GM19397 (cell line): ENCODE measurements at regions not wholly inside any gene's neighbourhood (a gene's known extent, or its start where the extent isn't known, plus 50 kb on each side); places are given as distances from the start of the nearest gene placed in this dataset.

Experiments
- ATAC-seq: cut with Tn5 transposase; IDR thresholded peaks from one replicate; pipeline ENCODE4 v1.9.1; 2021; ENCODE audit warnings: mild to moderate bottlenecking, moderate library complexity; ENCODE audit not compliant: unreplicated experiment

DNA sequence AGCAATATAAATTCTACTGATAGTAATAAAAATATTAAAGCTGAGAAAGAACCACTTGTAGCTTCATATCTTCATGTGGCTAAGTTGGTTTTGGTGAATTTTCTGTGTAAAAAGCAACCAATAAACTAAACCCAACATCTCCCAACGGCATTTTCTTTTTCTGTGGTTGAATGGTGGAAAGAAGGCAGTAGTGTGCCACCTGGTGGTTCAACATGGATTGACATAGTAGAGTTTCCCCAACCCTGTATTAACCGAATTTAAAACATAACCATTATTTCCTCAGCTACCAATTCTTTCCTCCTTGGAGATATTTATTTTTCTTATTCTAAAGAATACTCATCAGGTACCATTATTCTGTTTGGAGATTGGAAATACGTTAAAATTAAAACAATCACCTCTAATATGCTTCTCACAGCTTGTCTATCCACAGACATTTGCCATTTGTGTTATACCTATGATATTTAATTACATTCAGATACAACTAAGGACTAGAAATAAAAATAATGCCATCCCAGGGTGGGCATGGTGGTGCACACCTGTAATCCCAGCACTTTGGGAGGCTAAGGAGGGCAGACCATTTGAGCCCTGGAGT is 117.1 kb upstream of the EEF1E1 start:
- peak; percentile 74 for ATAC-seq

DNA sequence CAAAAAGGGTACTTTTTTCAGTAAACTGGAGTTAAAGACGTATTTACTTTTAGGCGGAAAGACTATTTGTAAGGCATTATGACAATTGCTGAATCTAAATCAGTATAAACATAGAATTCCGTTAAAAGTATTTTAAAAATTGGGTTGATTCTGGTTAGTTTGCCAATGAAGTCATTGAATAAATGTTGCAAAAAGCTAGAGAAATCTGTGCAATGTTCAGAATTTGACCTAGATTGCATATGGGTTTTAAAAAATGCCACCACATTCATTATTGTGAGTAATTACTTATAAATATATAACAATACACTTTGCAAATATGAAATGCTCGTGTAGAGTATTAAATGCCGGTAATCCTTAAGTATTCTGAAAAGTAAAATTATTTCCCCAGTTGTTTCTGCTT is 116.5 kb upstream of the EEF1E1 start:
- no peak for ATAC-seq

DNA sequence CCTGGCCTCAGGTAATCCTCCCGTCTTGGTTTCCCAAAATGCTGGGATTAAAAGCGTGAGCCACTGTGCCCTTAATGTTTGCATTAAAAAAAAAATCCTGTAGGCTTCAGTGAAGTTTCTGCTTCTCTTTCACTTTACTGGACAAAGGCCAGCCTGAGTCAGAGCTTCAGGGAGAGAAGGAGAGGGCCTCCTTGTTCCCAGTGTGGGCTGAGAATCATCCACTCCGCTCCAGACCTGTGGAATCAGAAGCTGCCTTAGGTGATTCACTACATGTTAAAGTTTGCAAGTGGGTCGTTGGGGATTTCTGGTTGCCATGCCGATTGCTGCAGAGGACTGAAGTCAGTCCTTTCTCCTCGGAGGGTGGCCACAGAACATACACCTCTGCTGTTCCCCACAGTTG is 113.3 kb upstream of the EEF1E1 start:
- ATAC-seq, result no peak

DNA sequence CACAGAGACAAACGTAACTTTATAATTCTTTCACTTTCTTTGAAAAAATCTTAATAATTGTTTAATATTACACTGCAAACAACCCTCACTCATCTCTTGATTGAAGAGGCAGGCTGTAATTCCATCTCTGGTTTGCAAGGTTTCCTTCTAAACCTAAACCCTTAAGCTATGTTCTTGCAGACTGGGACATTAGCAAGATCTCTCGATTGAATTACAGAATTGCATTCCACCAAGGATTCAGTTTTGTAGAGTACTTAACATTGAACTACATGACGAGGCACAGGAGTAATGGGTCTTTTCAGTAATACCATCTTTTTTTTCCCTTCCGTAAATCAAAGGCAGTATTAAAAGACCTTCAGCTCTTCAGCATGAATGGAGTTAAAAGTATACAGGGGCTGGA is 111.6 kb upstream of the EEF1E1 start:
- no peak for ATAC-seq

DNA sequence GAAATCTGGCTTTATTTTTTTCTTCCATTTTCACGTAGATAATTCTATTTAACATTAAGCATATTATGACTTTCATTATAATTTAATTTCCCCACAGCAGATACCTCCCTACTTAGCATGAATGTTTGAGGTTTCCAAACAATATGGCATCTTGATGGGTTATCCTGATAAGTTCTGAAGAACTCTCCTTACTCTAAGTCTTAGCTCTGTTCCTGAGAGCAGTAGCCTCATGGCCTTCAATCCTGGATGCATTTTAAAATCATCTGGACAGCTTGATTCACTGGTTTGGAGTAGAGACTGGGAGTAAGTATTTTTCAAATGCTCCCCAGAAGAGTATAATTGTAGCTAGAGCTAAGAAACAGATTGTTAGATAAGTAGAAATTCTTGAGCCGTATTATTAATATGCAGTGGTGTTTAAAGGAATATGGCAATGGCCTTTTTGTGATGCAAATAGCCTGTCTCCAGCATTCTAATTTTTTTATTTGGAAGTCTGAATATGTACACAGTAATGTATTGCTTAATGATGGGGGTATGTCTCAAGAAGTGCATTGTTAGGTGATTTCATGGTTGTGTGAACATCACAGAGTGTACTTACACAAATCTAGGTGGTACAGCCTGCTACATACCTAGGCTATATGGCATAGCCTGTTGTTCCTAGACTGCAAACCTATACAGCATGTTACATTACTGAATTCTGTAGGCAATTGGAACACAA is 110.5 kb upstream of the EEF1E1 start:
- ATAC-seq, result no peak

DNA sequence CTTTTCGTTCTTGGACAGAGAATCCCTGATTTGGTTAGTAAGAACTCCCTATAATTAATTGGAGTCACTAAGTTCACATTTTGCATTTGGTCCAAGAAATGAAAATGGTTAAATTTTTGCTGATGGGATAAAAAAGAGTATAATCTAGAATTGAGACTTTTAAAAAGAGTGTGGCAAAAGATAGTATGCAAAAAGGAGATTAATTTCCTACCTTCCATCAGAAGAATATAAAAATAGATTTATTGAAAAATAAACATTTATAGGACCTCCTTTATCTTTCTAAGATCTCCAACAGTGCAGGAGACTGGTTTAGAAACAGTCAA is 105.5 kb upstream of the EEF1E1 start:
- ATAC-seq, result no peak

DNA sequence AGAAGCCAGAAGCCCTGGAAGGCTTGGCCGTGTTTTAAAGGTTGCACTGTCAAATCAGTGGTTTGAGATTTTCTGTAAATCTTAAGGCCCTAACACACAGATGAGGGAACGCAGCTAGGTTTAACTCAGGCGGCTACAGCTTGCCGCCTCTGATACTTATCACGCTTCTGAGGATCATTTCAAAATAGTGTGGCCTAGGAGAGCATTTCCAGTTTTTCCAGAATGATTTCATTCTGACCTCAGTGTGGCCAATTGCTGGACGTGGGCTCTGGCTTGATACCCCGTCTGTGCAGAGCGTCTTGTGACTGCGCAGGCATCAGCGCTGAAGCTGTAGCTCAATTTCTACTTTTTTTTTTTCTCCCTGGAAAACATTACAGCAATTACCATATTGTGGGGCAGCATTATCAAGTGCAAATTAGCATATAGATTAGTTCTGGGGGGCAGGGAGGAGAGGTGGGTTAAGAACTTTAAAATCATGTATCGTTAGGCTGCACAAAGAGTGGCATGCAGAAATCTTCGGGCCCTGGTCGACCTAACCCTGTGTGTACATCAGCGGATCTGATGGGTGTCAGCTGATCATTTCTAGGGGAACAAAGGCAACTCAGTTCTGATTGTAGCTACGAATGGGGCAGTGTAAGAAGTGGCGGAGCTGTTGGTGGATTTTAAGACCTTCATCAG is 105.0 kb upstream of the EEF1E1 start:
- ATAC-seq, result no peak

DNA sequence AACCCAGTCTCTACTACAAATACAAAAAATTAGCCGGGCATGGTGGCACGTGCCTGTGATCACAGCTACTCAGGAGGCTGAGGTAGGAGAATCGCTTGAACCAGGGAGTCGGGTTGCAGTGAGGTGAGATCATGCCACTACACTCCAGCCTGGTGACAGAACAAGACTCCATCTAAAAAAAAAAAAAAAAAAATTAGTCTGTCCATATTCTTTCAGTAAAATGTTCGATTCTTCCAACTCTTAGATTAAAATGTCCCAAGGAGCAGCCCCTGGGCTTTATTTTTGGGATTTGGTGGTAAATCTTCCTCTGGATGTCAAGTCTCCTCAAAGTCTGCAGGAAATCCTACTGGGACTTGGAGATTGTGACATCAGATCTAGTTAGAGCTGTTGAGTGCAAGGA is 101.0 kb upstream of the EEF1E1 start:
- ATAC-seq, result no peak

DNA sequence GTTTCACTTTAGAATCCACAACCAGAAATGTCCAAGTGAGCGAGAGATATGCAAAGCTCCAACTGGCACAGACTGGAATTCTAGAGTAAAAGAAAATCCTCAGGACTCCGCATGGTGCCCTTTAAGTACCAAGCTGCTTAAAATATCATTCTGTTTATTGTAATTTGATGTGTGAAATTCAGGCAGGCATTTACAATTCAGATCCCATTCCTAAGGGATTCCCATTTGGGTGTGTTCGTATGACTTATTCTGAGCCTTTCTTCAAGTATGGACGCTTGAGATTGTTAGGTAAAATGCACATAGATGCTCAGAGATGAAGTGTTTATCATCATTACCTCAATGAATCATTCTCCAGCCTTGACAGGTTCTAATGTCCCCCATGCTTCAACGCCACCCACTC is 99.3 kb upstream of the EEF1E1 start:
- no peak for ATAC-seq

DNA sequence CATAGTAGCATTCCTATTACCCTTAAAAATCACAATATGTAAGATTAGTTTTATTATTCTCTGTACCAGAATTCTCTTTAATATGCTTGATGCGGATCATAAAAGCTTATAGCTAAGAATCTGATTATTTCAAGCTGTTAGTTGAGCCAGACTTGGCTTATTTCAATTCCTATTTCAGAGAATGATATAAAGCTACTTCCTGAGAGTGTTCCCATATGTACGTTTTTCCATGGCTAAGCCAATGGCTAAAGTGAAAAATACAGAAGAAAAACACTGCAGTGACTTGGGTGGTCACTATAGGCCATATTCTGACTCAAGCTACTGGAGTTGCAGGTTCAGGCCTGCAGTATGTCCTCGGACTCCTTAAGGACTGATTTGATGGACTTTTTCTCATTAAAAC is 97.9 kb upstream of the EEF1E1 start:
- ATAC-seq, result no peak

DNA sequence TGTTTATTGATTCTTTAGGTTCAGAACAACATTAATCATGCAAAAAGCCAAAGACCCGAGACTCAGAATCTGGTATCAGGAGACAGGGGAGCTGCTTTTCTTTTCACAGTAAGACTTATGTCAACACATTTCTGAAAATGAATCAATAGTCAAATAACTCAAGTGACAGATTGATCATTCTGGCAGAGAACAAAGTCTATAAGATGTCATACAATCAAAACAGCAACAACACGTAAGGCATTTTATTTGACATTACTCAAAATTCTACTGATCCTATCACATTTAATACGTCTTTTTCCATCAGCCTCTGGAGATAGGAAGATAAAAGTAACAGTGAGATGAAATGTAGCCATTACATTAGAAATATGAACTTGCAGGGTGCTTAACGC is 93.4 kb upstream of the EEF1E1 start:
- ATAC-seq, result no peak

DNA sequence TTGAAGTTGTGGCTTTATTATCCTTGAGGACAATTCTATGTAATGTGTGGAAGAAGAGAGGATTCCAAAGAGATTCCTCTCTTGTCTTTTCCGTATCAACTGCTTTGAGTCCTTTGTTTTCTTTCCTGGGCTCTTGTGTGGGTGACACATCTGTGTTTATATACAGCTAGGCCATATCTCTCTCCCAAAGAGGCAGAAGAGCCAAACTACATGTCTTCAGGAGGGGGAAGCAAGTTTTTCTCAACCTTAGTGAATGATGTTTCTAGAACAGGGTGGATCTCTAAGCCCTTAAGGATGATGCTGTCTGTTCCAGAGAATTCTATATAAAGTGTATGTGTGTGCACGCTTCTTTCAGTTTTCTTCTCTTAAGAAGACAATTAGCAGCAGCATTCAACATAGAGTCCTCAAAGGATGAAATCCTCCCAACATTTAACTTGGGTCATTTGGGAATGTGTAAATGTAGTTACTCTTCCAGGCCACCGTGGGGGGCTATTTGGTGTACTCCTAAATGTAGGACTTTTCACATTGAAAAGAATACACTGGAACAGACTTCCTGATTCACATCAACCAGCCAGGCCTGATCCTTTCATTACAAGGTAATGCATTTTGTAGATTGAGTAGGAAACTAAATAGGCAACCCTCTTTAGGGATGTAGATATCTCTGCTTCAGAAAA is 92.8 kb upstream of the EEF1E1 start:
- ATAC-seq, result no peak

DNA sequence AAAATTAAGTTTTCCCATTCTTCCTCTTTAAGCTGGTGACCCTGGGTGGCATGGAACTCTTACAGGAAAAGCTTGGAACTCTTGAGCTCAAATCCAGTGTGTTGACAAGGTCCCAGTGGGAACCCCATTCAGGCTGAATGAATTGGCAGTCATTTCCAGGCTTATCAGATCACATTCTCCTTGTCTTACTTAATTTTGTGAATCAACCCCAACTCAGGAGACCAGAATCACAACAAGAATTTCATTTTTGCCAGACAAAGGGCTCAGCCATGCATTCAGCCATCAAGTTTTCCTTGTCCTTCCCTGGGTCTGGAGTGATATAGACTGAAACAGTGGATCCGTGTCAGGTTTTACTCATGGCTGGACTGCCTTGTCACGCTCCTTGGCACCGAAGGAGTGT is 92.1 kb upstream of the EEF1E1 start:
- ATAC-seq, result no peak

DNA sequence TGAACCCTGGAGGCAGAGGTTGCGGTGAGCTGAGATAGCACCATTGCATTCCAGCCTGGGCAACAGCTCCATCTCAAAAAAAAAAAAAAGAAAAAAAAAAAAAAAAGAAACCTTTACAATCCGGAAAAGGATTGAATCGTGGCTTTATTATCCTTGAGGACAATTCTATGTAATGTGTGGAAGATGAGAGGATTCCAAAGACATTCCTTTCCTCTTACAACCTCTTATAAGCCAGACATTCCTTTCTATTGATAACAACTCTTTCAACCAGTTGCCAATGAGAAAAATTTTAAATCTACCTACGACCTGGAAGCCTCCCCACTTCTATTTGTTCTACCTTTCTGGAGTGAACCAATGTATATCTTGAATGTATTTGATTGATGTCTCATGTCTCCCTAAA is 91.2 kb upstream of the EEF1E1 start:
- no peak for ATAC-seq

DNA sequence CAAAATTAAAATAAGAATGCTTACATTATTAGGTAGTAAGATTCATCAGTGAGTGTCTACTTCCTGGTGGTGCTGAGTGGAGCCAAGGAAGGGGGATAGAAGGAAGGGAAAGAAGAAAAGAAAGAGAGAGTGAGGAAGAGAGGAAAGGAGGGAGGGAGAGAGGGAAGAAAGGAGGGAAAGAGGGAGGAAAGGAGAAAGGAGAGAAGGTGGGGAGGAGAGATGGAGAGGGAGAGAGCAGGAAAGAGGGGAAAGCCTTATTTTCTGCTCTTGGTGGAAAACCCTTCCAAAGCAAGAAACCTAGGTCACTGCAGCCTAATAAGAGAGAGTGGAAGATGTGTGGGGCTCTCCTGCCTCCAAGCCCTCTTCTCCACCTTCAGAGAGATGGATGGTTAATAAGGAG is 90.2 kb upstream of the EEF1E1 start:
- no peak for ATAC-seq

DNA sequence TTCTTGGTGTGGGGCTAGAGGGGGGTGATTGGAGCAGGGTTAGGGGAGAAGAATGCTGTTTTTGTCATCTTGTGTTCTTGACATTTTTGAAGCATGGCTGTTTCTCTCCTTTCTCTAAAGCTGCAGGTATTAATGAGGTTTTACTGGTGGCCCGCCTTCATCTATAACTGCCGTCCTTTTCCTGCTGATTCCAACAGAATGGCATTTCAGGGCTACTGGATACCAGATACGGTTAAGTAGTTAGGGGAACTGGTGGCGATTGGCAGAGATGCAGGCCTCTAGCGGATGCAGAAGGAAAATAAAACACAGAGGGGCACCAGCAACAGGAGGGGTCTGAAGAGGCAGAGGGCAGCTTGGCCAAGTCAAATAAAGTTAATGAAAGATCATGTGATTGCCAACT is 89.7 kb upstream of the EEF1E1 start:
- ATAC-seq, result no peak

DNA sequence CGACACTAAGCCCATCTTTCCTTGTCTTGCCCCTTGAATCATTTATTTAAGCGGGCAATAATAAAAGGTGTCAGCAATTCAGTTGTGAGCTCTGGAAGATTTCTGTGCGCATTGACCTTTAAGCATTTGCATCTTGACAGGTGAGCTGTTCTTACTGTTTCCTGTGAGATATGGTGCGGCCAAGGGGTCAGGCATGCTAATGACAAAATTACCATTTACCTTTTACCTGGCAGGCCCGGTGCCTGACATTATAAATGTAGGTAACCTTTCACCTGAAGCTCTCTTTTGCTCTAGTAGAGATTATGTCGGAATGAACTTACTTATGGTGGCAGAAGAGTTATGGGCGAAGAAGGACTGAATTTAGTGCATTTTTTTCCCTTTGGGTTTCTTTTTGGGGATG is 89.3 kb upstream of the EEF1E1 start:
- ATAC-seq, result no peak

DNA sequence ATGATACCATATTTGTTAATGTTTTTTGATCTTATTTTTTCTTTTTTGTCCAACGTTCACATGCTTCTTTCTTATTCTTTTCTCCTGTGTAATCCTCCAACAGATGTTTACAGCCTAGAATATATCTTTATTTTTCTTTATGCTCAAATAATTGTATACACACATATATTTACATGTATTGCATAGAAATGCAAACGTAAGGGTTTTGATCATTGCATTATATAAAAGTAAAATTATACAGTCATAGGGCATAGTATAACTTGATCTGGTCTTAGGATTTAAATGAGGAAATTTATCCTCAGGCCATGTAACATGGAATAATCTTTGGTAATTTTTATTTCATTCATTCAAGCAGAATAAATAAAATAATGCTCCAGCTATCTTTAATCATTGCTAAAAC is 84.9 kb upstream of the EEF1E1 start:
- no peak for ATAC-seq

DNA sequence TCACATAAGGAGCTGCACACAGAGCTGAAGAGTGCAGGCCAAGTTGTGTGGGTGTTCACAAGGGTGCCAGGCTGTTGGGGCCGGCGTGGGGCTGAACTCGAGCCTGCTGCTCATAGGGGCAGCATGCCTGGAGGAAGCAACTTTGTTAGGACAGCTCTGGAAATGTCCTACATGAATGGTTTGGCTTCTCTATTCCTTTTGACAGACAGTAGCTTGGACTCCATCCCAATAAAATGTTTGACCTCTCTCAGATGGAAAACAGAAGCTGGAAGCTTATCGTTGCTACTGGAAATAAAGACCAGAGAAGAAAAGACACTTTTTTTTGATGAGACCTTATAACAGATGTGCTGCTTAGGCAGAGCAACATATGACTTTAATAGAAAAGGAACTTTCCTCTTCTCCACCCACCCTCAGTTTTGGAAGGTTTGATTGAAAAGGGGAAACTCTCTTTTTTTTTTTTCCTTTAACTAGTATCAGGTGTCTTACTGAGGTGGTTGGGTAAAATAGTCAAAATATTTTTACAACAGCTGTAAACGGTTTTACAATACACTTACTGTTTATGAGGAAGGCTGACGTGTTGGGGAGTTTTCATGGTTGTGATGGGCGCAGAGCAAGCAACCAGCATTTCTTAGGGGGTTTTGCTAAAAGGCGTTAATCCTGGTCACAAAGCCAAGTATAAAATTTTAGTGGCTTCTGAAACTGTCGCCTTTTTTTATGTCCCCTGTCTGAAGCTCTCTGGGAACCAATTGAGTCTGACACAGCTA is 80.7 kb upstream of the EEF1E1 start:
- no peak for ATAC-seq

DNA sequence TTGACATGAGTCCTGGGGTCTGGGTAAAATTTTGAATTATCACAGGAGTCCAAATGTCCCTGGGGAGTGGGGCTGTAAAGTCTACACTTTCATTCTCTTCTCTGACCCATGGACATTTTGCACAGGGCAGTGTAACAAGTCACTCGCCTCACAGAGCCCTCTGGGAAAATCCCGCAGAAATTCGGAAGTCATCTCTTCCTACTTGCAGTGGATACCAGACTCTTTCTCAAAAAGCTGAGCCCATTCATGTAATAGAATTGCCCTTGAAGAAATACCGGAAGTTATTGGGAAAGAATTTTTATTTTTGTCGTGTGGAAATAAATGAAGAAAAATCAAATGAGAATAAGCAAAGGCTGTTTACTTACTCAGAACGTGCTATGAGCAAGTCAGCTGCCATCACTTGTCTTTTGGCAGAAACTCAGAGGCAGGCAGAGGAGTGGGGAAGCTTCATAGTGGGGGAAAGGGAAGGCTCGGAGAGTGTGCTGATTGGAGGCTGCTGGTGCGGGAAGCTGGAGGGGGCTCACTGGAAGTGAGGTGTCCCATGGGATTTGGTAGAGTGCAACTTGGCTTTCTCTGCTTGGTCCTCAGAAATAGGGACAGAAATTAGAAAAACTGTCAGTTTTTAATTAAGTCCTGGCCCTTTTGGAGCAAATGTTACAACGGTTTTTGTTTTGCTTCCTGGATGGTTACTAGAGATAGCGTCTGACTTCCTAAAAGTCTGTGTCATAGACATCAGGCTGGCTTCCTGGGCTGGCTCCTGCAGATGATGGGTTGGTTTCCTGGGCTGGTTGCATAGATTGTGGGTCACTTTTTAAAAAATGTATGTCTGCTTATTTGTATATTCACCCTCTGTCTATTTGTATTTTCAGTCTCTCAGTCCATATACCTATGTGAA is 79.8 kb upstream of the EEF1E1 start:
- ATAC-seq, result no peak
